ENCODE measurements at regions not wholly inside any gene's neighbourhood (a gene's known extent, or its start where the extent isn't known, plus 50 kb on each side); places are given as distances from the start of the nearest gene placed in this dataset.

DNA sequence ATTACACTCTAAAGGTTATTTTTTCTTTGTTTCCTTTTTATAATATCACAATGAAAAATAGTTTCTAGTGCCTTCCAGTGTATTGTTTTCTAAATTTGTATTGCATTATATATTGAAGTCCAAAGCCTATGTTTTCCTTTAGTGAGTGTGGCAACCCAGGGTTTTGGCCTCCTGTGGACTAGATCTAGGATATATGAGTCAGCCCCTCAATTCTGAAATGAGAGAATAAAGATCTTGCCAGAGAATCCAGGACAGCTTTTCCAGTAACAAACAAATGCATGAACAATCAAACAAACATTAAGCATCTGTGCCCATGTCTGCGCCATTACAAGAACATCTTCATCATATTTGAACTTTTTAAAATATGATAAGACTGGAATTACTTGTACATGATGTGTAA, 70.7 kb upstream of the SSTR1 start:
- TF ChIP-seq POLR2A (IDR thresholded peaks at IDR 0.05) (no peak), POLR2AphosphoS5 (IDR thresholded peaks at IDR 0.05) (no peak), EP300 (IDR thresholded peaks at IDR 0.05) (no peak)
- TF ChIP-seq, protein P1, sequence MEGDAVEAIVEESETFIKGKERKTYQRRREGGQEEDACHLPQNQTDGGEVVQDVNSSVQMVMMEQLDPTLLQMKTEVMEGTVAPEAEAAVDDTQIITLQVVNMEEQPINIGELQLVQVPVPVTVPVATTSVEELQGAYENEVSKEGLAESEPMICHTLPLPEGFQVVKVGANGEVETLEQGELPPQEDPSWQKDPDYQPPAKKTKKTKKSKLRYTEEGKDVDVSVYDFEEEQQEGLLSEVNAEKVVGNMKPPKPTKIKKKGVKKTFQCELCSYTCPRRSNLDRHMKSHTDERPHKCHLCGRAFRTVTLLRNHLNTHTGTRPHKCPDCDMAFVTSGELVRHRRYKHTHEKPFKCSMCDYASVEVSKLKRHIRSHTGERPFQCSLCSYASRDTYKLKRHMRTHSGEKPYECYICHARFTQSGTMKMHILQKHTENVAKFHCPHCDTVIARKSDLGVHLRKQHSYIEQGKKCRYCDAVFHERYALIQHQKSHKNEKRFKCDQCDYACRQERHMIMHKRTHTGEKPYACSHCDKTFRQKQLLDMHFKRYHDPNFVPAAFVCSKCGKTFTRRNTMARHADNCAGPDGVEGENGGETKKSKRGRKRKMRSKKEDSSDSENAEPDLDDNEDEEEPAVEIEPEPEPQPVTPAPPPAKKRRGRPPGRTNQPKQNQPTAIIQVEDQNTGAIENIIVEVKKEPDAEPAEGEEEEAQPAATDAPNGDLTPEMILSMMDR (IDR thresholded peaks at IDR 0.05) = no peak

Data from upper lobe of left lung (tissue), 4 donors.